Gastrocnemius medialis (tissue), 4 donors: ENCODE measurements at regions not wholly inside any gene's neighbourhood (a gene's known extent, or its start where the extent isn't known, plus 50 kb on each side); places are given as distances from the start of the nearest gene placed in this dataset.

Source experiments
- ATAC-seq, 2 donors: fragments of 150-250 bp; one replicate each; pipeline ENCODE4 v1.9.1; 2016
- DNase-seq, 2 donors: peaks; one replicate each; pipeline ENCODE4 v3.0.0-alpha.2; 2019
- H3K27ac ChIP-seq, 4 donors: fragments of 200-600 bp; sonication (generic); 1 replicate in 1 of 4; 2 replicates in 3 of 4; pipeline ENCODE4 v1.5.1; 2016 to 2018; ENCODE audit warnings: mild to moderate bottlenecking in 2 of 4, moderate library complexity in 1 of 4
- H3K27me3 ChIP-seq, 3 donors: fragments of 200-600 bp; sonication (generic) in 2 of 3; 1 replicate in 1 of 3; 2 replicates in 2 of 3; pipeline versions ENCODE4 v1.5.1 to v1.6.0; 2016 to 2019; ENCODE audit warnings: mild to moderate bottlenecking in 1 of 3, moderate library complexity in 1 of 3
- H3K36me3 ChIP-seq, 2 donors: fragments of 200-600 bp; sonication (generic) in 1 of 2; one replicate each; pipeline ENCODE4 v1.5.1; 2017 to 2018
- H3K4me1 ChIP-seq, 2 donors: fragments of 200-600 bp; sonication (generic) in 1 of 2; one replicate each; pipeline ENCODE4 v1.5.1; 2016 to 2017; ENCODE audit warnings: mild to moderate bottlenecking in 2 of 2
- H3K4me3 ChIP-seq, 4 donors: fragments of 200-600 bp; sonication (generic) in 3 of 4; 1 replicate in 1 of 4; 2 replicates in 3 of 4; pipeline ENCODE4 v1.5.1; 2016 to 2019; ENCODE audit warnings: mild to moderate bottlenecking in 2 of 4
- H3K9me3 ChIP-seq, 3 donors: fragments of 200-600 bp; sonication (generic) in 2 of 3; 1 replicate in 1 of 3; 2 replicates in 2 of 3; pipeline ENCODE4 v1.5.1; 2016 to 2019
- POLR2A ChIP-seq, 2 donors: fragments of 450-650 bp; IDR thresholded peaks; one replicate each; pipeline ENCODE4 v1.6.1; 2017; ENCODE audit warnings: antibody characterized with exemption in 2 of 2, mild to moderate bottlenecking in 2 of 2, moderate library complexity in 2 of 2
- in situ Hi-C, 4 donors: fragments of 200-750 bp; cut with MboI; loops; one replicate each; pipeline versions ENCODE4 v1.15.0 to v1.8.0; 2017; ENCODE audit warnings: low sequenced_read_pairs in 4 of 4
- intact Hi-C: fragments of 100-400 bp; cut with DNase I; formaldehyde crosslinking; loops from one replicate; pipeline ENCODE4 v1.15.1; 2023; ENCODE audit warnings: low total_unique reads
- TF ChIP-seq, protein P1 (sequence below), 5 experiments: fragments of 450-650 bp in 3 of 5; fragments of 200-600 bp in 2 of 5; sonication (generic) in 2 of 5; IDR thresholded peaks in 4 of 5; conservative IDR thresholded peaks in 1 of 5; 1 replicate in 4 of 5; 2 replicates in 1 of 5; pipeline ENCODE4 v1.5.1; 2016 to 2019; ENCODE audit warnings: antibody characterized with exemption in 5 of 5, mild to moderate bottlenecking in 3 of 5, moderate library complexity in 3 of 5

DNA sequence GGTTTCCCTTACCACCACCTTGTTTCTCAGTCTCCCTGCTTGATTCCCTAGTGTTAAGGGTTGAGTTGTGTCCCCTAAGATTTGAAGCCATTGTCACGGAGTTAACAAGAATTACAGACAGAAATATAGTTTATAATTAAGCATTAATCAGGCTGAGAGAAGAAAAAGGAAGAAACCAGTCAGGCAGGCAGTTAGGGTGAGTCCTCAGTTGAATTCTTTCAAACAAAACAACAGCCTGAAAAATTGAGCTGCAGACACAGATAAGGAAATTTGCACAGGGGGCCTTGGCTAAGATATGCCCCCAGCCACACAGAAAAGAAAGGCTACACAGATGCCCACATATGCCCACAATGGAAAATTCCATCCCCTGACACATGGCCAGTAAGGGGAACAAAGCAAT lies 111.7 kb upstream of the RAI14 start:
- ATAC-seq: no peak
- H3K27ac ChIP-seq: no peak overlapping the region
- intact Hi-C loops: no loop called here
- no peaks in the 10 kb centered on the region for H3K9me3 ChIP-seq
- in situ Hi-C loops: no loop called here
- no peaks in the 10 kb centered on the region for H3K27me3 ChIP-seq
- no peak for DNase-seq
- TF ChIP-seq, protein P1, sequence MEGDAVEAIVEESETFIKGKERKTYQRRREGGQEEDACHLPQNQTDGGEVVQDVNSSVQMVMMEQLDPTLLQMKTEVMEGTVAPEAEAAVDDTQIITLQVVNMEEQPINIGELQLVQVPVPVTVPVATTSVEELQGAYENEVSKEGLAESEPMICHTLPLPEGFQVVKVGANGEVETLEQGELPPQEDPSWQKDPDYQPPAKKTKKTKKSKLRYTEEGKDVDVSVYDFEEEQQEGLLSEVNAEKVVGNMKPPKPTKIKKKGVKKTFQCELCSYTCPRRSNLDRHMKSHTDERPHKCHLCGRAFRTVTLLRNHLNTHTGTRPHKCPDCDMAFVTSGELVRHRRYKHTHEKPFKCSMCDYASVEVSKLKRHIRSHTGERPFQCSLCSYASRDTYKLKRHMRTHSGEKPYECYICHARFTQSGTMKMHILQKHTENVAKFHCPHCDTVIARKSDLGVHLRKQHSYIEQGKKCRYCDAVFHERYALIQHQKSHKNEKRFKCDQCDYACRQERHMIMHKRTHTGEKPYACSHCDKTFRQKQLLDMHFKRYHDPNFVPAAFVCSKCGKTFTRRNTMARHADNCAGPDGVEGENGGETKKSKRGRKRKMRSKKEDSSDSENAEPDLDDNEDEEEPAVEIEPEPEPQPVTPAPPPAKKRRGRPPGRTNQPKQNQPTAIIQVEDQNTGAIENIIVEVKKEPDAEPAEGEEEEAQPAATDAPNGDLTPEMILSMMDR (IDR thresholded peaks at IDR 0.05 in 4 of 5, conservative IDR thresholded peaks at IDR 0.05 in 1 of 5): no peak
- TF ChIP-seq POLR2A (IDR thresholded peaks at IDR 0.05): no peak
- no peak overlapping the region for H3K4me3 ChIP-seq
- no peaks in the 10 kb centered on the region for H3K4me1 ChIP-seq
- no peaks in the 10 kb centered on the region for H3K36me3 ChIP-seq

DNA sequence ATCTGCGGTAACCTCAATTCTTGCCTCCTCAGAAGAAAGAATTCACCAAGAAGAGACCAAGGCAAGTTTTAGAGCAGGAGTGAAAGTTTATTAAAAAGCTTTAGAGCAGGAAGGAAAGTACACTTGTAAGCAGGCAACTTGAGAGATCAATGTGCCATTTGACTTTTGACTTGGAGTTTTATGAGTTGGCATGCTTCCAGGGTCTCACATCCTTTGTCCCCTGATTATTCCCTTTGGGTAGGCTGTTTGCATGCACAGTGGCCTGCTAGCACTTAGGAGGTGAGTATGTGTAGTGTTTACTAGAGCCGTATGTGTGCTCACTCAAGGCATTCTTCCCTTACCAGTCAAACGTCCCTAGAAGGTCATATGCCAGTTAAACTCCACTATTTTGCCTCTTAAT lies 111.0 kb upstream of the RAI14 start:
- Histone ChIP-seq H3K4me1 (no peaks in the 10 kb centered on the region), H3K36me3 (no peaks in the 10 kb centered on the region), H3K27me3 (no peaks in the 10 kb centered on the region), H3K27ac (no peak overlapping the region), H3K4me3 (no peak overlapping the region), H3K9me3 (no peaks in the 10 kb centered on the region)
- in situ Hi-C loops (no loop called here), intact Hi-C loops (no loop called here)
- DNase-seq (no peak), ATAC-seq (no peak)
- TF ChIP-seq, protein P1 (IDR thresholded peaks at IDR 0.05 in 4 of 5, conservative IDR thresholded peaks at IDR 0.05 in 1 of 5): no peak
- TF ChIP-seq POLR2A (IDR thresholded peaks at IDR 0.05): no peak

DNA sequence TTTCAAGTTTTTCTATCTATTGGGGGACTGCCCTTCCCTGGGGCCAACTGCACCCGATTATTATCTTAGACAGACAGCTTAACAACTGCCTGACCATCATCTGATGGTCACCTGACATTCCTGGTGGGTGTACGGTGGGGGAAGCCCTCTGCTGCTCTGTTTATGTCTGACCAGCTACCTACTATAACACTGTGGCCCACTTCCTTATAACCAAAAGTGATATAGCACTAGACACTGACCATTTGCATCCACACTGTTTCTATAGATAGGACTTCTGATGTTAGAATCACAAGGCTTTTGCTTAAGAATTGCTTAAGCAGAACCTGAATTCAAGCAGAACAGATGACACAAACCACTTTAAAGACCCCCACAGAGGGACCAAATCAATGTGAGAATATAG lies 110.5 kb upstream of the RAI14 start:
- intact Hi-C loops (no loop called here), in situ Hi-C loops (no loop called here)
- H3K4me3 ChIP-seq: no peak overlapping the region
- no peaks in the 10 kb centered on the region for H3K4me1 ChIP-seq
- DNase-seq (no peak), ATAC-seq (no peak)
- H3K27ac ChIP-seq: no peak overlapping the region
- H3K36me3 ChIP-seq: no peaks in the 10 kb centered on the region
- no peak for TF ChIP-seq POLR2A (IDR thresholded peaks at IDR 0.05)
- TF ChIP-seq, protein P1 (IDR thresholded peaks at IDR 0.05 in 4 of 5, conservative IDR thresholded peaks at IDR 0.05 in 1 of 5): no peak
- no peaks in the 10 kb centered on the region for H3K9me3 ChIP-seq
- H3K27me3 ChIP-seq: no peaks in the 10 kb centered on the region

DNA sequence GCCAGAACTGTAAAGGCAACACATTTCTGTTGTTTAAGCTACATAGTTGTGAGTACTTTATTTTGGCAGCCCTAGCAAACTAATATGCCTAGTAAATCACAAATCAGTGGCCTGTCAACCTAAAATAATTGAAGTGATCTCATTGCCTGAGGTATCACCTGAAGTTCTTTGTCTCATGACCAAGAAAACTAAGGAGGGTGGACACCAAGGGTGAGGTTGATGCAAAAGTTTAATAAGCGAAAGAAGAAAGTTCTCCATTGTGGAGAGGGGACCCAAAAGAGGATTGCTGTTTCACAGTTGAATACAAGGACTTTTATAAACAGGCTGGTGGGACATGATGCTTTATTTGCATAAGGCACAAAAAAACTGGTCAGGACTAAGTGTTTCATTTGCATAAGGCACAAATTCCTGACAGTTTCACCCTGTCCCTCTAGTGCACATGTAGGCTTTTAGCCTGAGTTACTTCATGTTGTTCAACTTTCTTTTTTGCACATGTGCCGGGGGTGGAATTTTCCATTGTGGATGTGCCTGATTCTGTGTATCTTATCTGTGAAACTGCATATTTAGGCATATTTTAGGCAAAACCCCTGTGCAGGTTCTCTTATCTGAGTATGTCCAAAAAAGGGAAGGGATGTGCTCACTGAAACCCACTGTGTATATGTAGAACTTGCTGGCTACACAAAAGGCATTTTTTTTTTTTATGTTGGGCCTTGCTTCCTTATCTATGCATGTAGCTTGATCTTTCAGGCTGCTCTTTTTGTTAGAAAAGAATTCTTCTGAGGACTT lies 108.6 kb upstream of the RAI14 start:
- TF ChIP-seq, protein P1 (IDR thresholded peaks at IDR 0.05 in 4 of 5, conservative IDR thresholded peaks at IDR 0.05 in 1 of 5): no peak
- no peak for TF ChIP-seq POLR2A (IDR thresholded peaks at IDR 0.05)
- in situ Hi-C loops: no loop called here
- no peak for ATAC-seq
- no peaks in the 10 kb centered on the region for H3K4me1 ChIP-seq
- no peak overlapping the region for H3K4me3 ChIP-seq
- H3K27ac ChIP-seq: no peak overlapping the region
- no peaks in the 10 kb centered on the region for H3K9me3 ChIP-seq
- no peaks in the 10 kb centered on the region for H3K27me3 ChIP-seq
- DNase-seq: no peak
- intact Hi-C loops: no loop called here
- no peaks in the 10 kb centered on the region for H3K36me3 ChIP-seq

DNA sequence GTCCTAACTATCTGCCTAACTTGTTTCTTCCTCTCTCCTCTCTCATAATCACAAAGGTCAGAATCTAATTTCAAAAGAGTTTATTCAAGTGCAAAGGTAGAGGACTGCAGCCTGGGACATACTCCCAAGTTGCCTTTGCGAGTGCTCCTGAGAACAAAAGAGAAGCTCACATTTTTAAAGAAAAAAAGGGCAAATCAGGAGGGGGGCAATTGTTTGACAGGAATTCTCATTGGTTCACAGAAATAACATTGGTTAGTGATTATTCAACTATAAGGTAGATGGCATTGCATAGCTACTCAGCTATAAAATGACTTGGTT lies 108.1 kb upstream of the RAI14 start:
- intact Hi-C loops (no loop called here), in situ Hi-C loops (no loop called here)
- H3K27me3 ChIP-seq: no peaks in the 10 kb centered on the region
- DNase-seq (no peak), ATAC-seq (no peak)
- H3K27ac ChIP-seq: no peak overlapping the region
- no peaks in the 10 kb centered on the region for H3K4me1 ChIP-seq
- H3K4me3 ChIP-seq: no peak overlapping the region
- TF ChIP-seq, protein P1 (IDR thresholded peaks at IDR 0.05 in 4 of 5, conservative IDR thresholded peaks at IDR 0.05 in 1 of 5): no peak
- no peak for TF ChIP-seq POLR2A (IDR thresholded peaks at IDR 0.05)
- no peaks in the 10 kb centered on the region for H3K36me3 ChIP-seq
- no peaks in the 10 kb centered on the region for H3K9me3 ChIP-seq
